DMS79 treated with DMSO at 0.1 percent for 48 hours (cell line): ENCODE measurements at regions not wholly inside any gene's neighbourhood (a gene's known extent, or its start where the extent isn't known, plus 50 kb on each side); places are given as distances from the start of the nearest gene placed in this dataset.
"Not testable (repeated sequence)": the region's sequence is repeated elsewhere in the genome, so short reads cannot be mapped to it uniquely, and the experiment has no call there.

ENCODE experiments used
- DNase-seq: peaks from one replicate; lab custom pipeline; 2025; lab: John Stamatoyannopoulos, UW

DNA sequence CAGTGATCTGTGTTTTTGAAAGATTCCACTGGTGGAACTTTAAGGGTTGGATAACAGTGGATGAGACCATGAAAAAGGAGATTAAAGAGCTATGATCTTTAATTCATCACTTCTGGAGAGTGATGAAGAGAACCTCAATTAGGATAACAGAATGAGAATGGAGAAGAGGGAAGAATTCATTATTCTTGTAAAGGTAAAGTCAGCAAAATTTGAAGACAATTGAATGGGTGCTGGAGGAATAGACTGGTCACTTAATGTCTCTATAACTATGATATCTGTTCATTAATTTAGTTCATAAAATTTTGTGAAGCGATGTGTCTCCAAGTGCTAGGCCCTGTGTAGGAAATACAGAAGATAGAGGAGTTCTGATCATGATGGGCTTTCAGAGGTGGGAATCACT, 1013.2 kb upstream of the FANCL start:
- DNase-seq, result no peak

DNA sequence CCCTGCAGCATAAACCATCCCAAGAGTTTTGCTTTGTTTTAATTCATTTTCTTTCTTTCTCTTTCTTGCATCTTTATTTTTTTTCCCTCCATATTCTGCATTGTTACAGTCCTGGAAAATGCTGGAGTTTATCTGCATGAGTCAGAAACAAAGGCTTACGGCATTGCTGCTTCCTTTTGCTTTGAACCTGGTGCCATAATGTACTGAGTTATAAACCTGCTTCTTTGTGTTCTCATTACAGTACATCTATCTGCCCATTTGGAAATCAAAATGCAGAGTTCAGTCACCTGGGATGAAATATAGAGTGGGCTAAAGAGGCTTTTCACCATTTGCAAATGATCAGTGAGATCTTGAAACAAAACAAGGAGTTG, 1009.2 kb upstream of the FANCL start:
- no peak for DNase-seq

DNA sequence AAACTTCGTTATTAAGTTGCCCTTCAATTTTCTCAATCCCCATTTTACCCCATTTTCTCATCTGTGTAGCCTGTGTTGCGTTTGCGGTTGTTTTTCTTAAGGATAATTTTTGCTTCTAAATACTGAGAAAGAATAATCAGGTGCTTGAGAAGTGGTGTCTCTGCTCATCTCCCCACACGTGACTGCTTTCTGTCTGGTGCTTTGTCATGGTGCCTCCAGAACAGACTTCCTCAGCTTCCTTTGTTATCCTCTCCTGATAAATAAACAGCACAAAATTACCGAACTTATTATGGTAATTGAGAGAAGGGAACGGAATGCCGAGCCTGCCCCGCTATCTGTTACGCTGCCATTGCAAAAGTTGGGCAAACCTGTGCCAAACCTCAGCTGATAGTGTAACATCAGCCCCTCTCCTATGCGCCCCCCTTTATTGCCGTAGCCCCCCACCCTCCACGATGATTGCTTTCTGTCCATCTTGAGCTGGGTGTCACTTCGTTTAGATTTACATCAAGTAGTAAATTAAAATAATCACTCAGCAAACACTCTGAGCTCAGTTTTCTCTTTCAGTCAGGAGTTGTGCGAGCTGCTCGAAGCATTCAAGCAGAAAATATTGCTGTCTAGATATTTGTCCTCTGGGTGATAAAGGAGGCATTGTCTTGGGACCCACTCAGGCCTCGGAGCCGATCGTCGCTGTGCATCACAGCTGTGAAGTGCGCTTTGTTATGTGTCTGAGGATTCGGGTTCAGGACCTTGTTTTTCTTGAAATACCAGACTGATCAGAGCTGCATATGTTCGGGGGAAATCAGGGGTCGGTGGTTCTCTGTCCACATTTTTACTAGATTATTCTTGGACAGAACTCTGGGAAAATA, 1008.5 kb upstream of the FANCL start:
- no peak for DNase-seq

DNA sequence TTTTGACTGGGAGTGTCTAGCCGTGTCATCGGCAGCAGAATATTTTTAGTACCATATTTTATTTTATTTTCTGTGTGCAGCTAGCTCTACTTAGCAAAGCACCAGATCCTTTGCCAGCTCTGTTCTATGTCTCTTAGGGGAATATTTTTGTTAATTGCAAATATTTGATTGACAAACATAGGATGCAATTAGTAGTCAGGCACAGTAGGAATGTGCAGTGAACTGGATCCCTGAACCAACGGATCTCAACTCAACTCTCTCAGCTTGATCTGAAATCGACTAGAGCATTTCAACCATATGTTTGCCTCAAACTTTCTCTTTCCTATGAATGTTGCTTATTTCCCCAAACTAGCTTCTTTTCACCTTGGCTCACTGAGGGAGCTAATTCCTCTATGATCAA, 998.0 kb upstream of the FANCL start:
- no peak for DNase-seq

- DNase-seq, result peak; percentile 55
Measured at GRCh38 chr2:59237311-59237710, 996.2 kb upstream of the FANCL start.

GRCh38 chr2:59236723-59237122, 995.6 kb upstream of the FANCL start:
- no peak for DNase-seq

GRCh38 chr2:59233920-59234319, 992.8 kb upstream of the FANCL start:
- no peak for DNase-seq

- DNase-seq, result no peak
Measured at GRCh38 chr2:59233448-59233847, 992.3 kb upstream of the FANCL start.

- no peak for DNase-seq
Measured at GRCh38 chr2:59232394-59233165, 991.5 kb upstream of the FANCL start.

DNA sequence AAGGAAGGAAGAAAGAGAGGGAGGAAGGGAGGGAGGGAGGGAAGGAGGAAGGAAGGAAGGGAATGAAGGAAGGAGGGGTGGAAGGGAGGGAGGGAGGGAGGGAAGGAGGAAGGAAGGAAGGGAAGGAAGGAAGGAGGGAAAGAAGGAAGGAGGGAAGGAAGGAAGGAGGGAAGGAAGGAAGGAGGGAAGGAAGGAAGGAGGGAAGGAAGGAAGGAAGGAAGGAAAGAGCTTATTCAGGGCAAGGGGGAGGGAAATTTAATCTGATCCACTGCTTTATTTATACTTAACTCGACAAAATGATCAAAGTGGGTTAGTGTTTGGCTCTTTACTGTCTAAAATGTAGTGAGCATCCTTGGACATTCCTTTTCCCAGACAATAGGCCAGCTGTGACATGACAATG, 985.2 kb upstream of the FANCL start:
- not testable (repeated sequence) for DNase-seq

DNA sequence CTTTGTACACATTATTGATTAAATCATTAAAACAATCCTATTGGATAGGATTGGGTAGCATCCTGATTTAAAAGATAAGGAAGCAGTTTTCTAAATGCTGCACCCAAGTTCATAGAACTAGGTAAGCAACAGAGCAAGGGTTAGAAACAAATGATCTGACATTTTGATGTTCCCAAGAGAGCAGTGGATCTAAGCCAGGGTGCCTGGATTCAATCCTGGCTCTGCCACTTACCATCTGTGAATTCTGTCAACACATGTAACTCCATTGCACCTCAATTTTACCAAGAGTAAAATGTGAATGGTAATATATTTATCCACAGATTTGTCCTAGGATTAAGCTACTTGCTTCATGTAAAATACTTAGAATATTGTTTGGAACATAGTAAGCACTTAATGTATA, 982.6 kb upstream of the FANCL start:
- no peak for DNase-seq

- DNase-seq, result no peak
Measured at GRCh38 chr2:59217360-59217759, 976.2 kb upstream of the FANCL start.

DNA sequence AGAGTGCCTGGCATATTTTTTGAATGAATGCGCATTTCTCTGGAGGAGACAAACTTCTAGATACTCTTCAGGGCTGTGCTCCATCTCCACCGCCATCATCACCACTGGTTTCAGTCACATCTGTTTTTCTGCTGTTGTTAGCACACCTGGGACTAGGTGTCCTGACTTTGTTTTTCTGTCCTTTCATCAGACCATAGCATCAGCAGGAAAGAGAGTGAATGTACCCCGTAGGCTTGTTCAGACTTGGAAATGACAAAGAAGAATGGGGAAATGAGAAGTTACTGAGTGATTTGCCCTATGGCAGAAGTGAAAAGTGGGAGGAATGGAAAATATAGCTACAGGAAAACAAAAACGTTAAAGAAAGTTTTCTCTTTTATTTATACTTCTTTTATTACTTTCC, 965.2 kb upstream of the FANCL start:
- DNase-seq, result no peak

DNA sequence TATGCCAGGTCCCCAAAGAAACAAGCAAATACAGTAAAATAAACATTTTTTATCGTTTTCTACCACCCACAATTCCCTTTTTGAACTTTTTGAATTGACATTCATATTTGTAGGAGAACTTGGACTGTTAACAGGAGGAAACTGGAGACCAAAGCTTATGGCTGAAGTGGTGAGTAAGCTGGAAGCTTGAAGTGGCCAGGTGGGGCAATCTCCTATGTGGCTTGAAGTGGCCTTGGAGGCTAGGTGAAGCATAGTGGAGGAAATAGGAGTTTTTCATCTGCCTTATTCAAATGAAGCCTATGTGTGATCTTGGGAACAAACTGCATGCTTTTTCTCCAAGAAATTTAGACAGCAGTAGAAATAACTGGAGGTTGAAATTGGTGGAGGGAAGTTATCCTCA, 962.9 kb upstream of the FANCL start:
- DNase-seq, result peak; percentile 58

DNA sequence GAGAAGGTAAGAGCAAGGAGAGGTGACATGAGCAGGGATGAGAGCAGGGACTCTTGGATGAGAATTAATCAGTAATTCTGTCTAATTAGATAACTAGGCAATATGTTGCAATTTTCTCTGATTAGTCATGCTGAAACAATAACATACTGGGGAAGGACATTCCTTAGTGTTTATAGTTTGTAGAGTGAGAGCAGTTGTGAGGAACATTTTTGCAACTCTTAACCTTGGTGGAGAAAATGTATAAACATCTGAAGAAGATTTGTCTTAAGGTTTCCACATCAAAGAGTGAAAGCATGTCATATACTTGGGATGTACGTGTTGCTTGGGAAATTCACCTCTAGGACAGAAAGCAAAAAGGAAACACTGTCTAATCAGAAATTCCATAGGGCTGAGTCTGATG, 955.4 kb upstream of the FANCL start:
- DNase-seq, result no peak

GRCh38 chr2:59195851-59196250, 954.7 kb upstream of the FANCL start:
- no peak for DNase-seq

DNA sequence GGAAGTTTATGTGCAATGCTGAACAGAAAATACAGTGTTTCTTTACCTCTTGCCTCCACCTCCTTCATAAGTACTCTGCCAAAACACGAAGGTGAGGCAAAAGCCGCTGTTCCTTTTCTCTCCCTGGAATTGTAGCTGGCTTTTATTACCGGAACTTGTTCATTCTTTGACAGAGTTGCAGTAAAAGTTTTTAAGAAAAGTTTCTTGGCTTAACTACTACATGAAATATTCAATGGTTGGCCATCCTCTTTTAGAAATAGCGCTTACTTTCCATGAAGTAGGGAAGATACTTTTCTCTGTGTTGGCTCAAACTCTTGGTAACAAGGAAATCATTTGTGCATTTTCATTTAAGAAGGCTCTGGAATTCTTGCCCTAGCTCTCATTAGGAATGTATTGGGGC, 950.7 kb upstream of the FANCL start:
- DNase-seq, result no peak

GRCh38 chr2:59190518-59190917, 949.4 kb upstream of the FANCL start:
- no peak for DNase-seq

DNA sequence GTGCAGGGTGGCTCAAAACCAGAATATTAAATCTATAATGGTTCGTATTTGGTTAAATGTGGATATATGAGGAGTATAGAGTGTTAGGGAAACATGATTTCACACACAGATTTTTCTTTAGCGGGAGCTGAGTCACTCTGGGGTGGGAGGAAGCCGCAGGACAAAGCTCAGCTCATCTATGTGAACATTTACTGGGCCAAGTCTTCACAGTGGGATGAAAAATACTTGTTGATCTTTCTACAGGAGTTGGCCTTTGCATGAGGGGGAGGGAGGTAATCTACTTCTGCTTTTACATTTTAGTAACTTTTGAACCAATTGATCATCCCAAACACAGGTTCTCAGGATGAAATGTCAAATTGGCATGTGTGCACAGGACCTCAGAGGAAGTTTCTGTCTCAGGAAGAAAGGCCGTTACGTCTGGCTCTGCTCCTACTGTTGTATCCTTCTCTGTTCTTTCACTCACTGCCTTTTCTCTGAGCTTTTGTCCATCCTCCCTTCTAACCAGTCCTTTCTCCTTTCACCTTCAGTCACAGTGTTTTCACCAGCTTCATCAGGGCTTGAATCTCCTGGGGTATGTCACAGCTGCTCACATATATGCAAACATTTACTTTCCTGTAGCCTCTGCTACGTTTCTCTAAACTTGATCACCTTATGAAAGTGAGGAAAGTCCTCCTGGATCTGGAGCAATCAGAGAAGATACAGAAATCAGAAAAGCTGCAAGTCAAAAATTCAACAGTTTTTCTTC, 943.3 kb upstream of the FANCL start:
- DNase-seq, result no peak

DNA sequence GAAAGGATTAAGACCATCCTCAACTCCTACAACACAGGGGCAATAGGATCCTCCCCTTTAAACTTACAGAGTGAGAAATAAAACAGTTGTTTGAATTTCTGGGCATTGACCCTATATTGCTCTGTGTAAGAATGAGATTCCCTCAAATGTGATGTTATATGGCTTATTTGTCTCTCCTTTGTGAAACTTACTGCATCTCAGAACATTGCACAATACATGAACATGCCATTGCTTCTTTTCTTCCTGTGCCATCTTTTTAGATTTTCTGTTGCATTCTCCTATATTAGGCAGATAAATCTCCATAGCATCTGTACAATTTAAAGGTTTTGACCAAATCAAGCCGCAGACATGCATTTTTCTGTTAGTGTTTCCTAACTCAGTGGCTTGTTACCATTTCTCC, 941.9 kb upstream of the FANCL start:
- no peak for DNase-seq

DNA sequence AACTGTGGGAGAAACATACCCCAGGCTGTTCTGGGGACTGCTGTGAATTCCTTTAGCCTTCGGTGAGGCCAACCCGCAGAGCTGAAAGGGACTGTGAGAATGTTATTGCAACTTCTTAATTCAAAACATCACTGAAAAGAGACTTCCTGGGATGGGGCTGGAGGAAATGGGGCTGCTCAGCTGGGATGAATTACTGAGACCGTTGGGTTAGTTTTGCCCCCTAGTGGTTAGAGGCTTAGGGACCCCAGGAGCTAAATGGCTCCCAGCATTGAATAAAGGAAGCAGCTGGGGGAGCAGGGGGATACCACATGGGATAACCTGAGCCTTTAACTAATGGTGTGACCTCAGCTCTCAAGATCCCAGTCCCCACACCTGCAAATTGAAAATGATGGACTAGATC, 941.1 kb upstream of the FANCL start:
- no peak for DNase-seq

- DNase-seq, result no peak
Measured at GRCh38 chr2:59181347-59181746, 940.2 kb upstream of the FANCL start.

GRCh38 chr2:59180621-59181020, 939.5 kb upstream of the FANCL start:
- no peak for DNase-seq
